ENCODE measurements at regions not wholly inside any gene's neighbourhood (a gene's known extent, or its start where the extent isn't known, plus 50 kb on each side); places are given as distances from the start of the nearest gene placed in this dataset.

DNA sequence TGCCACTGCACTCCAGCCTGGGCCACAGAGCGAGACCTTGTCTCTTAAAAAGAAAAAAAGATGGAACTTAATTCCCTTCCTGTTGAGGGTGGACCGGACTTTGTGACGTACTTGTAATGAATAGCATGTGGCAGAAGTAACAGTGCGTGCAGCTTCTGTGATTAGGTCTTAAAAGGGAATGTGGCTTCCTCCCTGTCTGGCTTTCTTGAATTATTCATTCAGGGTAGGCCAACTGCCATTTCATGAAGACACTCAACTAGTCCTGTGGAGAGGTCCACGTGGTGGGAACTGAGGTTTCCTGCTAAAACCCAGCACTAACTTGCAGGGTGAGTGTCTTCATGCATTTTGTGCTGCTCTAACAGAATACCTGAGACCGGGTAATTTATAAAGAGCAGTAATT, 98.9 kb upstream of the PIAS1 start:
- POLR2A ChIA-PET, result no interaction called here
- H3K36me3 Mint-ChIP-seq, result no peaks in the 10 kb centered on the region

DNA sequence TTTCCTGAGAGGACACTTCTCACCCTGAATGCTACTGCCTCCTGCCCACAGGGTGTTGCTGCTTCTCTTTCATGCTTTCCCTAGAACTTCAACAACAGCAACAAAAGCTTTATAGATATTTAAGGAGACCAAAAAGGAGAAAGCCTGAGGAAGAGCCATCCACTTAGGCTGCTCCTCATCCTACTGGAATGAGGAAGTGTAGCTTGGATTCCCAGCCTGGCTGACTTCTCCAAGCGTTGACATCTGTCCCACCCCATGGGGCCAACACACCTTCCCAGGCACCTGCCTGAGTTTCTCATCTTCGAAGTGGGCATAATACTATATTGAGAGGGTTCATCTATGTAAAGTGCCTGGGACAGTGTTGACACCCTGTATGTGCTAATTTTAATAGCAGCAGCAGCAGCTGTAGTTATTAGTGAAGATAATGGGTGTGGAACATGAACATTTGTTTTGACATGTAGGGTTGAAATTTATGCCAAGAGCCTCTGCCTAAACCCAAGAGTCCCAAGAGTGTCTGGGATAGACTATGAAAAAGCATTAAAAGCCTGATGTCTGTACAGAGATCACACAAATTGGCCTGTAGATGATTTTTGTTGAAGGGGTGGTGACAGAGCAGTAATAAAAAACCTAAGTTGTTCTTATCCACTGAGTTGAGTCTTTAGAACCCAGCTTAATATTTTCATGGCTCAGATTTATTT, 96.5 kb upstream of the PIAS1 start:
- no peaks in the 10 kb centered on the region for H3K9me3 Mint-ChIP-seq
- POLR2A ChIA-PET, result no interaction called here
- no peaks in the 10 kb centered on the region for H3K4me1 Mint-ChIP-seq

More for the DNA sequence above, 98.9 kb upstream of the PIAS1 start:
- Mint-ChIP-seq H3K4me1 (no peaks in the 10 kb centered on the region), H3K4me3 (no peak overlapping the region), H3K27me3 (peaks cover 0 to 4% (median 0%) of the 10 kb centered on the region in 5 donors), H3K27ac (no peak overlapping the region), H3K9me3 (no peaks in the 10 kb centered on the region)
- DNase-seq (no peak), ATAC-seq (no peak)

DNA sequence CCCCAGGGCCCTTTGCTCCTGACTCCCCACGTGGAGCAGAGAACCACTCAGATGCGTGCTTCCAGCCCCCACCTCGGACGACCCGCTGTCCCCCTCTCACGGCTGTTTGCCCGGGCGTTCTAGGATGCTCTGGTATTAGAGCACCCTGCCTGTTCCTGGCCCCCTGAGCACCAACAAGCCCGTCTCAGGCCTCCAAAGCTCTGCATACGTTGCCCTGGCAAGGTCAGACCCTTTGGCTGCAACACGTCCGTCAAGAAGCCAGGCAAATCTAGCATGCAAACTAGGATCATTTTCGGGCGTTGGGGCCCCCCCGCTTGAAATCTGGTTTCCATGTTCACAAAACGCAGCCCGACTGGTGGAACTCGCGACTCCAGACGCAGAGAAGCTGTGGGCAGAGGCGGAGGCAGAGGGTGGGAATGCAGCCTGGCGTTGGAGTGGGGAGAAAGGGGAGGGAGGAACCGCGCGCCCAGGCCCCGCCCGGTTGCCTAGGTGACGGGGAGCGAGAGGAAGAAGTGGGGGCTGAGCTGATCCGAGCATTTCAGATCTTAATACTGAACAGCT, 86.2 kb upstream of the PIAS1 start:
- H3K4me3 Mint-ChIP-seq, result peak overlapping the region in 9 of 10 donors; percentile 11 to 69 (median 58)
- no peak for ATAC-seq
- POLR2A ChIA-PET, result no interaction called here
- no peaks in the 10 kb centered on the region for H3K36me3 Mint-ChIP-seq
- peaks cover 21 to 53% (median 29%) of the 10 kb centered on the region in 5 donors for H3K27me3 Mint-ChIP-seq
- peaks cover 6 to 13% (median 10%) of the 10 kb centered on the region in 4 donors for H3K4me1 Mint-ChIP-seq
- H3K9me3 Mint-ChIP-seq, result peaks cover 0 to 2% (median 0%) of the 10 kb centered on the region in 9 donors
- DNase-seq, result peak in 3 of 10 donors; percentile 1 to 28 (median 13)
- peak overlapping the region in 2 of 10 donors; percentile 20 to 53 for H3K27ac Mint-ChIP-seq

More for the DNA sequence above, 96.5 kb upstream of the PIAS1 start:
- Mint-ChIP-seq H3K36me3 (no peaks in the 10 kb centered on the region), H3K27ac (no peak overlapping the region), H3K4me3 (no peak overlapping the region), H3K27me3 (peaks cover 0 to 4% (median 0%) of the 10 kb centered on the region in 5 donors)
- DNase-seq, result no peak
- ATAC-seq, result no peak

DNA sequence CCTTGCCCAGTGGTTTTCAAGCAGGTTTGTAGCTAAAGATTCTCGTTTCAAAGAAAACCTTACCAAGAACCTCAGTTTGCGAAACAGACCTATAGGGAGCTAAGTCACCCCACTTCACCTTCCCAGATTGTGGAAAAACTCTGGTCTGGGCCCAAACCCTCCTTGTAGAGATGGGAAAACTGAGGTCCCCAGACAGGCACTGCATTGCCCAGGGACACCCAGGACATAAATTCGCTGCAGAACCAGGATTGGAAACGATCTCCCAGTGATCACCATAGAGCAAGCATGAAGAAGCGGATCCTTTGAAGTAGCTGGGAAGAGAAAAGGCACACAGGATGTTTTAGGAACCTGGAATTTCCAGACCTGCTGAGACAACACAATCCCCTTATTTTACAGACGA, 85.6 kb upstream of the PIAS1 start:
- peaks cover 22 to 53% (median 29%) of the 10 kb centered on the region in 5 donors for H3K27me3 Mint-ChIP-seq
- H3K4me3 Mint-ChIP-seq, result peak overlapping the region in 3 of 10 donors; percentile 37 to 69 (median 58)
- no peaks in the 10 kb centered on the region for H3K36me3 Mint-ChIP-seq
- peaks cover 6 to 13% (median 10%) of the 10 kb centered on the region in 4 donors for H3K4me1 Mint-ChIP-seq
- DNase-seq (no peak), ATAC-seq (no peak)
- POLR2A ChIA-PET, result no interaction called here
- H3K27ac Mint-ChIP-seq, result no peak overlapping the region
- peaks cover 0 to 2% (median 0%) of the 10 kb centered on the region in 9 donors for H3K9me3 Mint-ChIP-seq

DNA sequence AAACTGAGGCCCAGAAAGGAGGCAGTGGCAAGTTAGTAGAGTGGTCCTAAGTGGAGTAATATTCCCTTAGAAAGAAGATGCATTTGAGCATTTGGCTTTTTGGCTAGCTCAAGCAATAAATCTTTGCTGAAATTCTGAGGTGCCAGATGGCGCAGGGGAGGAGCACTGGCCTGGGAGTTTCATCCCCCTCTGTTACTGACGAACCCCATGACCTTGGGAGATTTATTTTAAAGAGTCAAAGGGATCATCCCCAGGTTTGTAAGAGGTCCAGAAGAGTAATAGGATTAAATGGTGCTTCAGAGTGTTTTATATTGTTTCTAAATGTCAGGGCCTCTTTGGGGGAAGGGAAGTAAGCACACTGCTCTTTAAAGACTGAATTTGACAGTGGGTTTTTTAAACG, 85.1 kb upstream of the PIAS1 start:
- Mint-ChIP-seq H3K4me3 (peak overlapping the region in 1 of 10 donors; percentile 37), H3K27me3 (peaks cover 22 to 53% (median 29%) of the 10 kb centered on the region in 5 donors)
- POLR2A ChIA-PET, result no interaction called here

DNA sequence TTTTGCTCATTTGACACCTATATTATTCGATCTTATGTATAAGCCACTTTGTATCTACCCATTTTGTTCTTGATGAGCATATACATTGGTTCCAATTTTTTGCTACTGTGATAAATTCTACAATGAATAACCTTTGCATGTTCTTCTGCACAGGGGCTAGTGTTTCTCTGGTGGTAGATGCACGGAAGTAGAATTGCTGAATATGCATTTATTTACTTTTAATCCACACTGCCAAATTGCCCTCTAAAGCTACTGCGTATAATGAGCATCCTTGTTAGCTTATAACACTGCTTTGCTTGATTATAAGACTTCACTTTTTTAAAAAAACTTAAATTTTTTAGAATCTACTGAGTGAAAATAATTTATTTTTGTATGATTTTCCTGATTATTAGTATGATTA, 84.2 kb upstream of the PIAS1 start:
- Mint-ChIP-seq H3K9me3 (peaks cover 0 to 2% (median 0%) of the 10 kb centered on the region in 9 donors), H3K36me3 (no peaks in the 10 kb centered on the region), H3K27ac (no peak overlapping the region), H3K4me3 (no peak overlapping the region), H3K27me3 (peaks cover 22 to 53% (median 29%) of the 10 kb centered on the region in 5 donors), H3K4me1 (peaks cover 6 to 13% (median 10%) of the 10 kb centered on the region in 4 donors)
- ATAC-seq, result no peak
- DNase-seq, result no peak
- POLR2A ChIA-PET, result no interaction called here

More for the DNA sequence above, 85.1 kb upstream of the PIAS1 start:
- no peak for ATAC-seq
- no peaks in the 10 kb centered on the region for H3K36me3 Mint-ChIP-seq
- peaks cover 6 to 13% (median 10%) of the 10 kb centered on the region in 4 donors for H3K4me1 Mint-ChIP-seq
- H3K27ac Mint-ChIP-seq, result no peak overlapping the region
- H3K9me3 Mint-ChIP-seq, result peaks cover 0 to 2% (median 0%) of the 10 kb centered on the region in 9 donors
- no peak for DNase-seq

DNA sequence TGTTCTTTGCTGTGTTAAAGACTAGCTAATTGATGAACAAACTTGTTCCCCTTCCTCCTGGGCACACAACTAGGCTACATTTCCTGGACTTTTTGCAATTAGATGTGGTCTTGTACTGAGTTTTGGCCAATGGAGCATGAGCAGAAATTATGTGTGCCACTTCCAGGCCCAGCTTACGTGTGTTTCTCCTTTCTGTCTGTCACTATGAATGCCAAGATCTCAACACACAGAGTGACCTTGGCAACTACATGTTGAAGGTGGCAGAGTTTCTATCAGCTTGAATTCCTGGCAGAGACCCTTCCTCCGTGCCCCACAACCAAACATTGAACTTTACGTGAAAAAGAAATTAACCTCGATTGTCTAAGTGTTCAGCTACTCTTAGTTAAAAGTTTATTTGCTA, 81.7 kb upstream of the PIAS1 start:
- Mint-ChIP-seq H3K4me3 (no peak overlapping the region), H3K4me1 (peaks cover 6 to 13% (median 10%) of the 10 kb centered on the region in 4 donors)

DNA sequence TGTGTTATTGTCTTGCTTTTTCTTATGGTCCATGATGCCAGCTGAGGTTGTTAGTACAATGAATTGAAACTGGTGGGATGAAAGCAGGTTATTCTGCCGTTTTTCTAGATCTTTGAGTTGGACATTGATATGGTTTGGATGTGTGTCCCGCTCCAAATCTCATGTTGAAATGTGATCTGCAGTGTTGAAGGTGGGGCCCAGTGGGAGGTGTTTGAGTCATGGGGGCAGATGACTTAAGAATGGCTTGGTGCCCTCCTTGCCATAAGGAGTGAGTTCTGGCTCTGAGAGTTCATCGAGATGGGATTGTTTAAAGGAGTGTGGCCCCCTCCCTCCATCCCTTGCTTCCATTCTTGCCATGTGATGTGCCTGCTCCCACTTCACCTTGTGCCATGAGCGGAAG, 80.3 kb upstream of the PIAS1 start:
- Mint-ChIP-seq H3K27me3 (peaks cover 10 to 36% (median 17%) of the 10 kb centered on the region in 5 donors), H3K4me3 (no peak overlapping the region), H3K4me1 (peaks cover 0 to 3% (median under 1%) of the 10 kb centered on the region in 4 donors), H3K9me3 (peaks cover 0 to 5% (median 0%) of the 10 kb centered on the region in 9 donors), H3K36me3 (peaks cover 0 to 3% (median 2%) of the 10 kb centered on the region in 3 donors), H3K27ac (no peak overlapping the region)
- POLR2A ChIA-PET, result no interaction called here
- ATAC-seq (no peak), DNase-seq (no peak)

More for the DNA sequence above, 81.7 kb upstream of the PIAS1 start:
- ATAC-seq, result no peak
- no peak for DNase-seq
- POLR2A ChIA-PET, result no interaction called here
- Mint-ChIP-seq H3K9me3 (peaks cover 0 to 5% (median 0%) of the 10 kb centered on the region in 9 donors), H3K36me3 (no peaks in the 10 kb centered on the region), H3K27me3 (peaks cover 19 to 51% (median 29%) of the 10 kb centered on the region in 5 donors), H3K27ac (no peak overlapping the region)

DNA sequence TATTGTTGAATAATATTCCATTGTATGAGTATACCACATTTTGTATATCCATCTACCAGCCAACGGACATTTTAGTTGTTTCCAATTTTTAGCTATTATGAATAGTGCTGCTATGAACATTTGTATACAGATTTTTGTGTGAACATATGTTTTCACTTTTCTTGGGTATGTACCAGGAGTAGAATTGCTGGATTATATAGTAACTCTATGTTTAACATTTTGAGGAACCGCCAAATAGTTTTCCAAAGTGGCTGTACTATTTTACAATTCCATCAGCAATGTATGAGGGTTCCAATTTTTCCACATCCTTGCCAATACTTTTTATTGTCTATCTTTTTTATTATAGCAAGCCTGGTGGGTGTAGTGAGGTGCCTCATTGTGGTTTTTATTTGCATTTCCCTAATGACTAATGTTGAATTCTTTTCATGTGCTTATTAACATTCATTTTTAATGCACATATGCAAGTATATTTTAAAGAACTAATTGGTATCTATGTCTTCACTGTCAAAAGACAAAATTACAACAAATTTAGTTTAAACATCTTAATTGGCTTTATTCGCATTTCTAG, 77.5 kb upstream of the PIAS1 start:
- peaks cover 0 to 12% (median 9%) of the 10 kb centered on the region in 5 donors for H3K27me3 Mint-ChIP-seq
- no peak overlapping the region for H3K27ac Mint-ChIP-seq

DNA sequence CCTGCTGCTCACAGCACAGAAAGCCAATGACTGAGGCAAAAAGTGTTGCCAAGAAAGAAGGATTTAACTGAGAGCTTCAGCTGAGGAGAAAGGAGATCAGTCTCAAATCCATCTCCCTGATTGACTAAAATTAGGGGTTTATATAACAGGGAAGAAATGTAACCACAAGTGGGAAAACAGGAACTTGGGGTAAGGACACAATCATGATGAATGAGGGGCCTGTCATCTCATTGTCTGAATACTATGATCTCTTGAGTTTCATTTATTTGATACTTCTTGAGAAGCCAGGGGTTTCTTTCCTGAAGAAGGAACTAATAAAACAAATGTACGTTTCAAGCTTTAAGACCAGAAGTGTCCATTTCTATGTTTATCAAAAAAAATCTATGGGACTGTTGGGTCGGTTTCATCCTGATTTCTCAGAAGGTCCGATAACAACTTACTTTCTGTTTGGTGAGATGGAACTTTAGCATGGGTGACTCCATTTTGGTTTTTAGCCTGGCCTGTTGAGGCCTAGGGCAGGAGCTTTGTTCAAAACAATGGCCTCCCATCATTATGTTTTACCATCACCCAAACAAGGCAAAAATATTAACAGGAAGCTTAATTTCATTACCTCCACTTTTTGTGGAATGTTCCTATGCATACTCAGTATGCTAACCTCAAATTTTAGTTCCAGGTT, 76.6 kb upstream of the PIAS1 start:
- Mint-ChIP-seq H3K4me3 (no peak overlapping the region), H3K36me3 (peaks cover 0 to 8% (median 3%) of the 10 kb centered on the region in 3 donors), H3K27me3 (peaks cover 0 to 9% (median 3%) of the 10 kb centered on the region in 5 donors), H3K9me3 (peaks cover 0 to 7% (median 2%) of the 10 kb centered on the region in 9 donors), H3K4me1 (no peaks in the 10 kb centered on the region), H3K27ac (no peak overlapping the region)
- DNase-seq, result no peak
- no peak for ATAC-seq
- POLR2A ChIA-PET, result no interaction called here

More for the DNA sequence above, 77.5 kb upstream of the PIAS1 start:
- Mint-ChIP-seq H3K9me3 (peaks cover 0 to 7% (median 2%) of the 10 kb centered on the region in 9 donors), H3K4me1 (no peaks in the 10 kb centered on the region), H3K36me3 (peaks cover 0 to 8% (median 3%) of the 10 kb centered on the region in 3 donors), H3K4me3 (no peak overlapping the region)
- ATAC-seq (no peak), DNase-seq (no peak)
- POLR2A ChIA-PET, result no interaction called here

DNA sequence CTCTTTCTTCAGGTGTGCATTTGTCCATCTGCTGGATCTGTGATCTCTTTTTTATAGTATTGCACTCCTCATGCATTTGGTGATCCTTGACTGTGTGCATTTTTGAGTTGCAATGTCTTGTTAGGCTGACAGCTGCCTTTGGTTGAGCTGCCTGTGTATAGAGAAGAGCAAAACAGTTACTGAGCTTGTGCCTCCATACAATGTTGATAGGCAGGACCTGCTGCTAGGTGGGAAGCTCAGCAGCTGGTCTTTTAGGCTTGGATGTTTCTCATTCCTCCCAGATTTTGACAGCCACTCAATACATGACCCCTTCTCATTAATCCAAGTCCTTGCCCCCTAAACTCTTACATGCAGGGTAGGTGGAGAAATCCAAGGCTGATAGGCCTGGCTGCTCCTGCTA, 74.8 kb upstream of the PIAS1 start:
- H3K27ac Mint-ChIP-seq, result no peak overlapping the region
- no peak for DNase-seq
- H3K4me3 Mint-ChIP-seq, result no peak overlapping the region
- H3K4me1 Mint-ChIP-seq, result no peaks in the 10 kb centered on the region
- H3K9me3 Mint-ChIP-seq, result peaks cover 0 to 7% (median 2%) of the 10 kb centered on the region in 9 donors
- ATAC-seq, result no peak
- peaks cover 0 to 8% (median 3%) of the 10 kb centered on the region in 3 donors for H3K36me3 Mint-ChIP-seq
- POLR2A ChIA-PET, result no interaction called here
- peaks cover 0 to 5% (median 0%) of the 10 kb centered on the region in 5 donors for H3K27me3 Mint-ChIP-seq

DNA sequence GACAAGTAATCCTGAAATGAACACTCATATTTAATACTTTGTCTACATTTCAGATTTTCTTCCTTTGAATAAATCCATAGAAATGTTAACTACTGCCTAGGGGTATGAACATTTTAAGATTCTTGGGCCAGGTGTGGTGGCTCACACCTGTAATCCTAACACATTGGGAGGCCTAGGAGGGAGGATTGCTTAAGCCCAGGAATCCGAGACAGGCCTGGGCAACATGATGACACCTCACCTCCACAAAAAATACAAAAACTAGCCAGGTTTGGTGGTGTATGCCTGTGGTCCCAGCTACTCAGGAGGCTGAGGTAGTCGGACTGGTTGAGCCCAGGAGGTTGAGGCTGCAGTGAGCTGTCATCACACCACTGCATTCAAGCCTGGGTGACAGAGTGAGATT, 73.9 kb upstream of the PIAS1 start:
- ATAC-seq, result no peak
- no peak overlapping the region for H3K27ac Mint-ChIP-seq
- POLR2A ChIA-PET, result no interaction called here

More for the DNA sequence above, 73.9 kb upstream of the PIAS1 start:
- Mint-ChIP-seq H3K36me3 (peaks cover 0 to 8% (median 3%) of the 10 kb centered on the region in 3 donors), H3K4me1 (no peaks in the 10 kb centered on the region), H3K27me3 (peaks cover 0 to 2% (median 0%) of the 10 kb centered on the region in 5 donors), H3K9me3 (peaks cover 0 to 7% (median 2%) of the 10 kb centered on the region in 9 donors), H3K4me3 (no peak overlapping the region)
- no peak for DNase-seq

Data from naive thymus-derived CD8-positive, alpha-beta T cell (primary cell).